ENCODE measurements at regions not wholly inside any gene's neighbourhood (a gene's known extent, or its start where the extent isn't known, plus 50 kb on each side); places are given as distances from the start of the nearest gene placed in this dataset.

GRCh38 chr2:219987830-219988229 is 360.4 kb downstream of the SLC4A3 start:
- TF ChIP-seq EZH2 (IDR thresholded peaks at IDR 0.05; ENCODE audit: borderline replicate concordance) (no peak), CTCF (IDR thresholded peaks at IDR 0.05; ENCODE audit: poor library complexity) (no peak), EZH2phosphoT487 (IDR thresholded peaks at IDR 0.05; ENCODE audit: low read depth, severe bottlenecking, unreplicated experiment) (no peak)

Measured in hepatocyte (in vitro differentiated cells).